Stimulated activated CD8-positive, alpha-beta memory T cell treated with anti-CD3 and anti-CD28 coated beads, Interleukin-2, amount 100 ng/mL, for 1 hour (primary cell): ENCODE measurements at regions not wholly inside any gene's neighbourhood (a gene's known extent, or its start where the extent isn't known, plus 50 kb on each side); places are given as distances from the start of the nearest gene placed in this dataset.
A peak's percentile ranks its signal among the peaks of the same experiment; 100 is the strongest.
"Not testable (repeated sequence)": the region's sequence is repeated elsewhere in the genome, so short reads cannot be mapped to it uniquely, and the experiment has no call there.

Experiments
- DNase-seq, 2 donors: peaks; one replicate each; pipeline ENCODE4 v3.0.0-alpha.2; 2020; ENCODE audit warnings: low read depth in 2 of 2

- DNase-seq = no peak
Measured at GRCh38 chr14:55805250-55805649, 225.2 kb downstream of the KTN1 start.

GRCh38 chr14:55807053-55807880, 227.3 kb downstream of the KTN1 start:
- DNase-seq = peak; percentile 35 to 47

GRCh38 chr14:55807881-55808379, 227.9 kb downstream of the KTN1 start:
- DNase-seq = no peak

GRCh38 chr14:55813630-55814029, 233.6 kb downstream of the KTN1 start:
- no peak for DNase-seq

GRCh38 chr14:55814064-55814463, 234.1 kb downstream of the KTN1 start:
- DNase-seq = no peak

- DNase-seq = no peak
Measured at GRCh38 chr14:55814873-55815272, 234.9 kb downstream of the KTN1 start.

- DNase-seq = no peak
Measured at GRCh38 chr14:55816225-55816624, 236.2 kb downstream of the KTN1 start.

- DNase-seq = no peak
Measured at GRCh38 chr14:55819610-55820304, 239.8 kb downstream of the KTN1 start.

GRCh38 chr14:55822906-55823305, 242.9 kb downstream of the KTN1 start:
- DNase-seq = no peak

- DNase-seq = no peak
Measured at GRCh38 chr14:55832122-55832911, 252.3 kb downstream of the KTN1 start.

- DNase-seq = no peak
Measured at GRCh38 chr14:55832974-55833373, 253.0 kb downstream of the KTN1 start.

GRCh38 chr14:55834390-55834789, 254.4 kb downstream of the KTN1 start:
- DNase-seq = no peak

GRCh38 chr14:55835985-55836384, 256.0 kb downstream of the KTN1 start:
- no peak for DNase-seq

- no peak for DNase-seq
Measured at GRCh38 chr14:55837467-55837866, 257.5 kb downstream of the KTN1 start.

- no peak for DNase-seq
Measured at GRCh38 chr14:55838529-55839052, 258.6 kb downstream of the KTN1 start.

- not testable (repeated sequence) for DNase-seq
Measured at GRCh38 chr14:55839301-55839947, 259.4 kb downstream of the KTN1 start.

- DNase-seq = no peak
Measured at GRCh38 chr14:55840821-55841220, 260.8 kb downstream of the KTN1 start.

- no peak for DNase-seq
Measured at GRCh38 chr14:55841625-55842024, 261.6 kb downstream of the KTN1 start.

GRCh38 chr14:55843718-55844403, 263.9 kb downstream of the KTN1 start:
- no peak for DNase-seq

GRCh38 chr14:55845963-55846825, 266.2 kb downstream of the KTN1 start:
- no peak for DNase-seq
